GM13977 (cell line): ENCODE measurements at regions not wholly inside any gene's neighbourhood (a gene's known extent, or its start where the extent isn't known, plus 50 kb on each side); places are given as distances from the start of the nearest gene placed in this dataset.

ENCODE experiments used
- DNase-seq: peaks from one replicate; pipeline ENCODE4 v3.0.0; 2012; ENCODE audit warnings: low spot score
- in situ Hi-C: fragments of 300-500 bp; cut with MboI; formaldehyde crosslinking; loops from one replicate; pipeline ENCODE4 v1.12.0; 2022; ENCODE audit warnings: low sequenced_read_pairs, low pct_unique_long_range_greater_than_20kb, mixed read lengths, inconsistent platforms; ENCODE audit not compliant: unreplicated experiment
- TF ChIP-seq, protein P1 (sequence below): IDR thresholded peaks from 2 replicates; pipeline ENCODE4 v1.5.1; 2012; ENCODE audit warnings: mild to moderate bottlenecking, control low read depth; ENCODE audit not compliant: insufficient read depth; ENCODE audit errors: extremely low read depth, missing control alignments

DNA sequence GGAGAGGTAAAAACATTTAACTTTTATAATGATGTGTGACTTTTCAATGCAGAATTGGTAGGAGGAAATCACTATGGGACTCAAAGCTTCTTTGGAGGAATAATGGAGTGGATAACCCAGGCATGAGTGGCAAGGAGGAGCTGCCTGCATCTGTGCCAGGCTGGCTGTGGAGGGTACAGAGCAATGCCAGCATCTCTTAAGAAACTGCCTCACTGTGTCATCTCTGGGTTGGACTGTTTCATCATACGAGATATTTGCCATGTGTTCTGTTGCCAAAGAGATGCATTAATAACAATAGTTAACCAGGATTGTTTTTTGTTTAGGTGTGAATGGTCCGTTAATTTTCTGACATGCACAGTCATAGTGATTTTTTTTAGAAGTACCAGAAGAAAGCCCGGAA lies 183.7 kb upstream of the NTF3 start:
- DNase-seq: no peak
- in situ Hi-C loops: no loop called here
- TF ChIP-seq, protein P1, sequence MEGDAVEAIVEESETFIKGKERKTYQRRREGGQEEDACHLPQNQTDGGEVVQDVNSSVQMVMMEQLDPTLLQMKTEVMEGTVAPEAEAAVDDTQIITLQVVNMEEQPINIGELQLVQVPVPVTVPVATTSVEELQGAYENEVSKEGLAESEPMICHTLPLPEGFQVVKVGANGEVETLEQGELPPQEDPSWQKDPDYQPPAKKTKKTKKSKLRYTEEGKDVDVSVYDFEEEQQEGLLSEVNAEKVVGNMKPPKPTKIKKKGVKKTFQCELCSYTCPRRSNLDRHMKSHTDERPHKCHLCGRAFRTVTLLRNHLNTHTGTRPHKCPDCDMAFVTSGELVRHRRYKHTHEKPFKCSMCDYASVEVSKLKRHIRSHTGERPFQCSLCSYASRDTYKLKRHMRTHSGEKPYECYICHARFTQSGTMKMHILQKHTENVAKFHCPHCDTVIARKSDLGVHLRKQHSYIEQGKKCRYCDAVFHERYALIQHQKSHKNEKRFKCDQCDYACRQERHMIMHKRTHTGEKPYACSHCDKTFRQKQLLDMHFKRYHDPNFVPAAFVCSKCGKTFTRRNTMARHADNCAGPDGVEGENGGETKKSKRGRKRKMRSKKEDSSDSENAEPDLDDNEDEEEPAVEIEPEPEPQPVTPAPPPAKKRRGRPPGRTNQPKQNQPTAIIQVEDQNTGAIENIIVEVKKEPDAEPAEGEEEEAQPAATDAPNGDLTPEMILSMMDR: no peak

DNA sequence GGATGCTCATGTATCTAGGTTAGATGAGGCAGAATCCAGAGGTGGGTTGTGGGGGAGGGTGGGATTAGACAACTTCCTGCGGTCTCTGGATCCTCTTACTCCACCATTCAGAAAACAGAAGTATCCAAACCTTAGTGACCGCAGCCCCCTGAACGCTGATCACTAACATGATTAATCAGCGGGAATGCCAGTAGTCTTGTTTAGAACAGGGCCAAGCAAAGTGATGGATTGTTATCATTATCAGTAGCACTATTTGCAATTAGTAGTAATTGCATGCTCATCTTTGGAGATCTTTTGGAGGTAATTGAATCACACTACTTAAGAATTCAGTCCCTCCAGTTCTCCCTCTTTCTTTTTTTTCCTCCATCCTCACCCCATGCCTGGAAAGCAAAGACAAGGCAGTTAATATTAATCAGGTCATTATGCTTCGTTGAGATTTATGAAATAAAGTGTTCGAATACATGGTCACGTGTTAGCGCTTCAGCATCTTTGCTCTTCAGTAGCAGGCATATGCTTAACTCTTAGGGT lies 182.8 kb upstream of the NTF3 start:
- TF ChIP-seq, protein P1: no peak
- DNase-seq: no peak
- in situ Hi-C loops: no loop called here

DNA sequence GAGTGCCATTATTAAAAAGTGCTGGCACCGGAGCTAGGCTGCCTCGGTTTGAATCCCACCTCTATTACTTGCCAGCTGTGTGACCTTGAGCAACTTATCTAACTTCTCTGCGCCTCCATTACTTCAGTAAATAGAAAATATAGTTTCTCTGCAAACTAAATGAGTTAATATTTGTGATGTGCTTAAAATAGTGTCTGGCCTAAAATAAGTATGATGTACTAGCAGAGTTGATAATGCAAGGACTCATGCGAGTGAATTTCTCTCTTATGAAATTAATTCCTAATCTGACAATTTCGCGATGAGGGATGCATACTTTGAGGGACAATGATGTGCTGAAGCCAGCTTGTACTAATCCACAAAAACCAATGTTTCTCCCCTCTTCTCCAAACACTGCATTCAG lies 180.8 kb upstream of the NTF3 start:
- in situ Hi-C loops: no loop called here
- TF ChIP-seq, protein P1: no peak

DNA sequence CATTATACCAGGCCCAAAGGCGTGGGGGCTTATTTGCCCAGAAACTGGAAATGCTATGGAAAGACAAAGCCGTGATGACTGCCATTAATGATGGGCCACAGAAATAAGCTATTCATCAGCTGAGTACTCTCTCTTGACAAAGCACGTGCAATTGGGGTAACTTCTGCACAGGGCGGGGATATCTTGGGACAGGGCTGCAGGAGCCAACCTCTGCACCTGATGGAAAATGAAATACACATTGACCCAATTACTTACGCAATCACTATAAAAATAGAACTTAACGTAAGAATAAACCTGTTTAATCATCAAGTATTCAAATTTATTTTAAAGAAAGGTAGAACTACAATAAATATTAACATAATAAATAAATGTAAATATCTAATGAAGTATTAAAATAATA lies 180.1 kb upstream of the NTF3 start:
- TF ChIP-seq, protein P1: no peak
- no peak for DNase-seq
- in situ Hi-C loops: no loop called here

More for the DNA sequence above, 180.8 kb upstream of the NTF3 start:
- DNase-seq: no peak

DNA sequence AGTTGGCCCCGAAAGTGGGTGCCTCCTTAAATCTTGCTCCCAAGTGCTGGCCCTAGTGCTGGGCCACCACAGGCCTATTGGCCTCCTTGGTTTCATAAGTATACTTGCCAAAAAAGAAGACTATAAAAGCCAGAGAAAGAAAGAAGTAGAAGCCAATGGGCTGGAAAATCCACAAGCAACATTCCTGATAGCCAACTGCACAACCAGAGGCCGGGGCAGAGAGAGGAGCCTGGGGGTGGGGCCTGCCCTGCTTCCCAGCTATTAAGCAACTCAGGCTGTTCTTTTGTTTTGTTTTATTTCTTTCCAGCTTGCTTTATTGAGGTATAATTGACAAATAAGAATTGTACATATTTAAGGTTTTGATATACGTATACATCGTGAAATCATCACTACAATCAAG lies 177.2 kb upstream of the NTF3 start:
- in situ Hi-C loops: no loop called here
- TF ChIP-seq, protein P1: no peak
- no peak for DNase-seq

DNA sequence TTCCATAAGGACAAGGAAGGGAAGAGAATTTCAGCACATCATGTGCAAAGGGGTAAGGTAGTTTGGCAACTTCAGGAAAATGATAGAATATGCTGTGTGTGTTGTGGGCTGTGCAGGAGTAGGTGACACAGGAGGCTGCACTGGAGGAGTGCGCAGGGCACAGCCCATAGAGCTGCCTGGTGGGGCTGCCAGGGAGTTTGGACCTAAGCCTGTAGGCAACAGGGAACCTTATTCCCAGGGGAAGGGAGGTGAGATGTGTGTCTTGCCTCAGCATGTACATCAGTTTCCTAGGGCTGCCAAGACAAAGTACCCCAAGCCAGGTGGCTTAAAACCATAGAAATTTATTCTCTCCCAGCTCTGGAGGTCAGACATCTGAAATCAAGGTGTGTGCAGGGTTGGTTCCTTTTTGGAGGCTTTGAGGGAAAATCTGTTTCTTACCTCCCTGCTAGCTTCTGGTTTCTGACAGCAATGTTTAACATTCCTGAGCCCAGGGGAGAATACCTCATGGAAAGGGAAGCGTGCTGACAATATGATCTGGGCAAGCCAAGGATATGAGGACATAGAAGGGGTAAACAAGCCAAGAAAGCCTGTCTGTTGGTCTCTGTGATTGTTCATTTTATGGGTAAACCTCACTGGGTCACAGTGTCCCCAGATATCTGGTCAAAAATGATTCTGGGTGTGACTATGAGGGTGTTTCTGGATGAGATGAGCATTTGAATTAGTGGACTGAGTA lies 174.0 kb upstream of the NTF3 start:
- in situ Hi-C loops: no loop called here
- no peak for DNase-seq
- TF ChIP-seq, protein P1: no peak
